Tongue (tissue), 1 donor: ENCODE measurements at regions not wholly inside any gene's neighbourhood (a gene's known extent, or its start where the extent isn't known, plus 50 kb on each side); places are given as distances from the start of the nearest gene placed in this dataset.

Experiments
- DNase-seq: peaks from one replicate; pipeline ENCODE4 v3.0.0-alpha.2; 2015

DNA sequence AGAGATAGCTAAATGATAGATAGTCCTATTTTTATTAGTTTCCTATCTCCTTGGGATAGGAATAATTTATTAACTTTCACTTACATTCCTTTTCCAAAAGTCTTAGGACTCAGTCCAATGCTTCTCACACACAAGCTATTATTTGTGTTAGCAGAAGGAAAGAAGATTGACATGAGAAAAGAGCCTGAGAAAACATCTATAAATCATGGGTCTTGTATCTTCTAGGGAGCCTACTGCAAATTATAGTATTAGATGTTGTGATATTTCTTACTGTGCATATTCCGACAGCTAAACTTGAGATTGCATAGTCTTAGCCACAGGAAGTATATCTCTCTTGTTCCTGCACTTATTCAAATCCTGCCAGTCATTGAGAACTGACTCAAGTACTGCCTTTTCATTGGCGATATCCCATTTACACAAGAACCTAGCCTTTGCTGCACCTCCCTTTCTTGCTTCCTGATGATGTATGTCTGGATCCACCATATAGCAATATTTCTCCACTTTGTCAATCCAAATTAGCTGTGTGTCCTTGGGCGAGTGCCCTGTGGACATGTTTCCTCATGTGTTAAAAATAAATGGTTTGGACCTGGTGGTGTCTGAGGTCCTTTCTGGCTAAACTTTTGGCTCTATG is 245.1 kb upstream of the LMCD1 start:
- no peak for DNase-seq

DNA sequence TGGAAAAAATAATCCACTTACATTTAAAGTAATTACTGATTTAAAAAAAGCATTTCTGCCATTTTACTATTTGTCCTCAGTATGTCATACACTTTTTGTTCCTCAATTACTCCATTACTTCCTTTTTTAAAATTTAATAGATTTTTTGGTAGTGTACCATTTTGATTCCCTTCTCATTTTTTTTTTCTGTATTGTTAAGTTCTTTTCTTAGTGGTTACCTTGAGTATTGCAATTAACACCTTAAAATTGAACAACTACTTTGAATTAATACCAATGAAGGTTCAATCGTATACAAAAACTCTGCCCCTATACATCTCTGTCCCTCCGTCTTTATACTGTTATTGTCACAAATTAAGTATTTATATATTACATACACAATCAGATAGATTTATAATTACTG is 240.6 kb upstream of the LMCD1 start:
- DNase-seq: no peak

- no peak for DNase-seq
These were observed 234.9 kb upstream of the LMCD1 start for GRCh38 chr3:8266730-8267131.

- no peak for DNase-seq
These were observed 228.1 kb upstream of the LMCD1 start for GRCh38 chr3:8273479-8273878.

DNA sequence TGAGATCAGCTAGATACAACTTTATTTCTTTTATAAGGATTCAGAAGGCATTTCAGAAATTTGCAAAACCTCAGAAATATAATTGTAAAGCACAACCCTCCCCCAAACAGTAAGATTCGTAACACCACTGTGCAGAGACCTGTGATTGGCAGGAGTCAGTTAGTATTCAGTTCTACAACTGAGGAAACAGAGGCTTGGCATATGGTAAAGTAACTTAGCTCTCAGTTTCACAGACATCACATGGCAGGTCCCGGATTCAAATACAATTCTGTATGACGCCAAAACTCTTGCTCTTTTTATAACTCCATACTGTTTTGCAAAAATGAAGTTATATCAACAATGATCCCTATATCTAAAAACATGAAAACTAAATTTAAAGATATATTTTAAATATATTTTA is 225.6 kb upstream of the LMCD1 start:
- DNase-seq: no peak

DNA sequence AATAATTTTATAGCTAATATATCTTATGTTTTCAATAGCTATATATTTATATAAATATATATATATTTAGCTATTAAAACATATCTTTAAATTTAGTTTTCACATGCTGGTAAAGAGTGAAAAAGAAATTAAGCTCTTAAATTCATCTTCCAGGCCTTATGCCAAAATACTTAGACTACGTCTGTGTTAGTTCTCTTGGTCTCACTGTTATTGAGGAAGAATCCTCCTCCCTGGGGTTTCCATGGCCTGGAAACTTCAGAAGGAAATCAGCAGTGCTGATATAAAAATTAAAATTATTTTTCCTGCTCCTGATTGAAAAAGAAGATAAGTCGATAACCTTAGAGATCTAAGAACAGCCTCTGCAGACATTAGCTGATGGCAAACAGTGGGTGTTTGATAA is 225.1 kb upstream of the LMCD1 start:
- DNase-seq: no peak

DNA sequence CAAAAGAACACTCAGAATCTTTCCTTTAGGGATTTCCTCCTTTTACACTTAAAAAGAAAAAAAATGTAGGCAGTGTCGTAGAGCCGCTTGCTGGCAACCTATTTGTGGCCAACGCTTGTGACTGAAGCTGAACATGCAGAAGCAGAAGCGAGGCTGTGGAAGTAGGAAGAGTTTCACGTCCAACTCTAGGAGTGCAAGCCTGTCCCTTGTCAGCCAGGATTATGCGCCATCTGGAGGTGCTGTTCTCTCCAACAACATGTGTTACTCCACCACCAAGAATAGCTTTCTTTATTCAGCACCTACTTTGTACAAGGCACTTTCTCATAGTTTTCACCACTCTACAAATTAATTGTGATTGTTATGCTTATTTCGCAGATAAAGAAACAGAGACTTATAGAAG is 223.2 kb upstream of the LMCD1 start:
- peak; percentile 18 for DNase-seq

DNA sequence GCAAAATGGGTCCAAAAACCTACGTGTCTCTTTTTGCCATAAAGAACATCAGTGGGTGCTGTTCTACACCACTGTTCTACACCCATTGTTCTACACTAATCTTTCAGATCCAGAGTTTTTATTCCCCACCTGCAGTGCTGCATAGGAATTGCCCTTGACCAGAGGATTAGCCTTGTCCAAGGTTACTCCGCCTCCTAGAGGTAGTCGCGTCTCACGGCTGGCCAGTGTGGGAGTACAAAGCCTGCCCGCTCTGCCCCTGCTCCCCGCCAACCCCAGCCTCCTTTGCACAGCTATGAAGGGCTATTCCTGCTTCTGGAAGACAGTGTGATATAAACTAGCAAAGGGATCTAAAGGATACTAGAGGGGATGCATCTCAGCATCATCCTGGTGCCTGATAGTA is 222.1 kb upstream of the LMCD1 start:
- no peak for DNase-seq

GRCh38 chr3:8279886-8280550 is 221.6 kb upstream of the LMCD1 start:
- DNase-seq: no peak

- no peak for DNase-seq
These were observed 219.0 kb upstream of the LMCD1 start for GRCh38 chr3:8282541-8283165.

GRCh38 chr3:8283193-8283592 is 218.4 kb upstream of the LMCD1 start:
- peak; percentile 15 for DNase-seq

GRCh38 chr3:8286086-8286485 is 215.5 kb upstream of the LMCD1 start:
- no peak for DNase-seq

DNA sequence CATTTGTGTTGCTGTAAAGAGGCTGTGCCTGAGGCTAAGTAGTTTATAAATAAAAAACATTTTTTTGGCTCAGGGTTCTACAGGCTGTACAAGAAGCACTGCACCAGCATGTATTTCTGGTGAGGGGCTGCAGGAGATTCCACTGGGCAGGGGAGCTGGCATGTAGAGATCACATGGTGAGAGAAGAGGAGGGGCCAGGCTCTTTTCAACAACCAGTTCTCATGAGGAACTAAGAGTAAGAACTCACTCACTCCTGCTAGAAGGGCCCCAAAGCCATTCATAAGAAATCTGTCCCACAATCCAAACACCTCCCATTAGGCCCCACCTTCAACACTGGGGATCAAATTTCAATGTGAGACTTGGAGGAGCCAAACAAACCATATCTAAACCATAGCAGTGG is 214.9 kb upstream of the LMCD1 start:
- DNase-seq: peak; percentile 9

DNA sequence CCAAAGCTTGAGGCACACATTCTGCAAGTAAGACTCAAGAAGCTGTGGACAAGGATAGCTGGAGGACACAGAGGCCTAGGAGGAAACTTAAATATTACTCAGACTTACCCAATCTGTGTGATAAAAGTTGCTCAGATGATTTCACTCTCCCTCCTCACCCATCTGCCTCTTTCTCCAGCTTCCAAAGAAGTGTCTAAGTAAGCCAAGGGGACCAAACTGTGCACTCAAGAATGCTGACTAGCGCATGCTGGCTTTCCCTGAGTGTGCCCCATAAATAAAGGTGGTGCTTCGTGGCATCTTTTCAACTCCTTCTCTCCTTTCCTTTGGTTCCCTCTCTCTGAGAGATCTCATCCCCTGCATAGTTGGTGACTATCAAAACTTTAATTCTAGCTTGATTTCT is 211.0 kb upstream of the LMCD1 start:
- DNase-seq: no peak

GRCh38 chr3:8296461-8296860 is 205.2 kb upstream of the LMCD1 start:
- DNase-seq: no peak

- no peak for DNase-seq
These were observed 203.3 kb upstream of the LMCD1 start for GRCh38 chr3:8298021-8298954.

DNA sequence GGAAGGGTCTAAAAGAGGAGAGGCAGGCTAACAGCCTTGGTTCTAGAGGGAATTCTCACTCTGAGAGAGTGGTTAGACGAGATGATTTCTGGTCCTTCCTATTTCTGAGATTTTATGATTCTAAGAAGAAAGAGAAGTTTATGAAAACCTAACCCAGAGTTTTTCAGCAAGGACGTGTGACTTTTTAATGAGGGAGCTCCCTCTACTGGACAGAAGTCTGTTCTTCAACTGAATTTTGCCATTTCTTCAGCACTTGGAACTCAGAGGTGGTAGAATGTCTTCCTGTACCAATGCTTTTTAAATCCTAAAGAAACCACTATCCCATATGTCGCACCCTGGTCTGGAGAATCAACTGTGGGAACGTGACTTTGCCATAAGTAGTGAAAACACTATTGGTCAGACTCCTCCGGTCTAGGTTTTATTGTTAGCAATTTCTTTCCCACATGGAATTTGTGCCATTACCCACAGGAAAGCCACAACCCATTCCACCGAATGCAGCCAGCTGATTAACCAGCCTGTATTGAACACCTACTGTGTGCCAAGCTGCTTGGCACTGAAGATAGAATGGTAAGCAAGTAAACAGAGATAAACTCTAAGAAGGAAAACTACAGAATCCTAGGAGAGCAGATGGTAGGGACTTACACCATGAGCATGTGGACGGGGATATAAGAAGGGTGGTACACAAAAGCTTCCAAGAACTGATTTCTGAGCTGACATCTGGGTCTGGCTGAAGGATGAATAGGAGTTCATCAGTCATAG is 199.5 kb upstream of the LMCD1 start:
- peak; percentile 81 for DNase-seq

GRCh38 chr3:8303466-8303865 is 198.2 kb upstream of the LMCD1 start:
- no peak for DNase-seq

- no peak for DNase-seq
These were observed 196.3 kb upstream of the LMCD1 start for GRCh38 chr3:8305371-8305770.

- DNase-seq: peak; percentile 38
These were observed 194.0 kb upstream of the LMCD1 start for GRCh38 chr3:8307545-8308110.

DNA sequence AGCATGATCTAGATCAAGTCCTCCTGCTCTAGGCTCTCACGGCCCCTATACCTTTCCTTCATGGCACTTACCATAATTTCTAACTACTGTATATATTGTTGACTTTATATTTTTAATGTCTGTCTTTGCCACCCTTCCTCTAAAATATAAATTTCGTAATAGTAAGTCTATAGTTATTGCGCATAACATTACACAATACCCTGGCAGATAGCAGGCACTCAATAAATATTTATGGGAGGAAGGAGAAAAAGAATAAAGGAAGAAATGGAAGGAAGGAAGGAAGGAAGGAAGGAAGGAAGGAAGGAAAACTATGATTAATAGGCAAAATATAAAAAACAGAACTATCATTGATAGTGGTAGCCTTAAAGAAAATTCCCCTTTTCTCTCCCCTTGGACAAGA is 190.3 kb upstream of the LMCD1 start:
- DNase-seq: no peak

DNA sequence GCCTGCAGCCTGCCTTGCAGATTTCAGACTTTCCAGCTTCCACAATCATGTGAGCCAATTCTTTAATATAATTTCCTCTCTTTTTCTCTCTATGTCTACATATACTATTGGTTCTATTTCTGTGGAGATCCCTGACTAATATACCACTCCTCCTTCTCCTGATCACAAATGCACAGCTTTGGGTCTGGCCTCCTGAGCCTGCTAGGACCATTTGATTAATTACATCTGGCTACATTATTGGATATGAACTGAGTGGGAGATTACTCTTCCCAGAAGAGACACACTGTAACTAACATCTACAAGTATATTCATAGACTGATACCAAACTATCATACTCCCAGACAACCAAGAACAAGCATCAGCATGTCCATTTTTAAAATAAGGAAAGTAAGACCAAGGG is 188.9 kb upstream of the LMCD1 start:
- no peak for DNase-seq
